GM19240 (cell line): ENCODE measurements at regions not wholly inside any gene's neighbourhood (a gene's known extent, or its start where the extent isn't known, plus 50 kb on each side); places are given as distances from the start of the nearest gene placed in this dataset.

Experiments
- DNase-seq: peaks from one replicate; pipeline ENCODE4 v3.0.0; 2011; ENCODE audit warnings: low spot score; ENCODE audit not compliant: insufficient read length

DNA sequence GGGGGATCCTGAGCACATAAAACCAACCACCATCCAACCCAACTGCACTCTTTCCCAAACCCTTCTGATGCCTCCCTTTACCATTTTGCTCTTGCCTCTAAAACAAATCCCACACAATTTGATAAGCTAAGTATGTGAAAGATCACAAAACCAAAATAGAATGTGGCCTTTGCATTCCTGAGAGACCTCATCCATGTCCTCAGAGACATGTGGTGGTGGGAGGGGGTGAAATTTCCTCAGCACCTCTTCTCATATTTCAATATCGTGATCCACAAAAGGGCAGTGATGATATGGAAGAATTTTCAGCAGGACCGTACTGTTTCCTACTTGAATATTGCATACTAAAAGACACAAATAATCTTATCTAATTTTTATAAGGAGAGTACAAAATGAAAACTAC, 423.3 kb downstream of the TLE1 start:
- no peak for DNase-seq

DNA sequence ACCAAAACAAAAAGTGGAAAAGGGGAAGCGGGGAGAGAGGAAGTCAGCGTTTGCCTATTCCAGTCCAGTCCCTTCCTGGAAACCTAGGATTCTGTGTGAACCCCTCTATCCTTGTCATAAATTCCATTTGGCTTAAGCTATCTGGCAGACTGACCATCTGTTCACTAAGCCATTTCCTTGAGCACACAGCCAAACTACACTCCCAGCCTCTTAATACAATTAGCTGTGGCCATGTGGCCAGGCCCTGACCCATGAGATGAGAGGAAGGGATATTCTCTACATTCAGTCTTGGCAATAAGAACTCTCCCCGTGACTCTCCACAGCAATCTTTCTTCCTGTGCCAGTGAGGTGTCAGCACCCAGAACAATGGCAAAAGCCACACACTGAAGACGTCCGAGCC, 424.8 kb downstream of the TLE1 start:
- no peak for DNase-seq

DNA sequence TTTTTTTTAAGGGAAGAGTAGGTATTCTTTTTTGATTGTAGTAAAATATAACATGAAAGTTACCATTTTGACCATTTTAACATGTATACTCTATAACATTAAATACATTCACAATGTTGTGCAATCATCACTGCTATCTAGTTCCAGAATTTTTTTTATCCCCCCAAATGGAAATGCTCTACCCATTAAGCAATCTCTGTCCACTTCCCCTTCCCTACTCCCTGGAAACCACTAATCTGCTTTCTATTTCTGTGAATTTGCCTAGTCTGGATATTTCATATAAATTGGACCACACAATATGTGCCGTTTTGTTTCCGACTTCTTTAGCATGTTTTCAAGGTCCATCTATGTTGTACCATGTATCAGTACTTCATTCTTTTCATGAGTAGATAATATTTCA, 429.5 kb downstream of the TLE1 start:
- DNase-seq, result no peak

DNA sequence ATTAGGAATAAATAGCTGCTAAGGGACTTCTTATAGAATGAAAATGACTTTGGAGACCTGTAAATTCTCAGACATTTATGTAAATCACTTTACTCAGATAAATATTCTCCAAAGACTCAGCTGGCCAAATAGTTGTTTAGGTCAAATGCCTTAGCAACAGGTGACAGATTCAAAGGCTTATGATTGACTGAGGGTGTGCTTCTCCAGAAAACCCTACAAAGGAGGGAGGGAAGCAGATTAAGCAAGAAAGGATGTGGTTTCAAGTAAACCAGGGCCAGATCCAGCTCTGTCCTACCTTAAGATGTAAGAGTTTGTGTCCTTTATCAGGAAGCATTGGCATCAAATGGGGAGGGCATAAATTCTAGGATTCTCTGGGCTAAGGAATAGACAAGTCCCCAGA, 433.0 kb downstream of the TLE1 start:
- DNase-seq, result no peak

DNA sequence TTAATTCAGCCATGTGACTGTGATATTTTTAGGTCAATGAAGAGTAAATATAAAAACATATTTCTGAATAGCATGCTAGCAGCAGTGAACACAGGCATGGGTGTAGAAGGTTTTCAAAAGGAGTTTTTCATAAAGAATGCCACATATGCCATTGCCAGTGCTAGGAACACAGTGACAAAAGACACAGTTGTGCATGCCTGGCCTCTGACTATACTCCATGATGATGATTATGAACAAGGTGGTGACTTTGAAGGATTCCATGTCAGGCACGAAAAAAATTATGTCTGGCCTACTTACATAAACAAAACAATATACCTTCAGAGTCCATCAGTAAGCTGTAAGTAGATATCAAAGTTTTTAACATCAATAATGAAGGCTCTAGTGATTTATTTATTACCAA, 438.7 kb downstream of the TLE1 start:
- DNase-seq, result no peak

GRCh38 chr9:81250041-81250440, 439.3 kb downstream of the TLE1 start:
- DNase-seq, result no peak

GRCh38 chr9:81245254-81245956, 443.9 kb downstream of the TLE1 start:
- no peak for DNase-seq

- no peak for DNase-seq
Measured at GRCh38 chr9:81244631-81245030, 444.7 kb downstream of the TLE1 start.

- no peak for DNase-seq
Measured at GRCh38 chr9:81242866-81243265, 446.5 kb downstream of the TLE1 start.

DNA sequence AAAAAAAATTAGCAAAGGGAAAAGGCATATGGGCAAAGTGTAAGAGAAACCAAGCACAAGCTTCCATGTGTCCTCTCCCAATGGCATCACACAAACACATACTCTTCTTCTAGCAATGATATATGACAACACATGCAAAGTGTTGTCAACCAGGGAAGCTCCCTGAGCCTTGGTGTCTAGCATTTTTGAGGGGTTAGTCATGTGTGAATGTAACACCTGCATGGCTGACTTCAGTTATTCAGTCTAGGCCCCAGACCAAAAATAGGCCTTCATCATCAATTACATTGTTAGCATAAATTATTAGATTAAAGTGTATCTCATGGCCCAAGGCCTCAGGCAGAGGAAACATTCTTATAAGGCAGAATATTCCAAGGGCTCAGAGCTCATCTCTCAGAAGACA, 450.0 kb downstream of the TLE1 start:
- no peak for DNase-seq

DNA sequence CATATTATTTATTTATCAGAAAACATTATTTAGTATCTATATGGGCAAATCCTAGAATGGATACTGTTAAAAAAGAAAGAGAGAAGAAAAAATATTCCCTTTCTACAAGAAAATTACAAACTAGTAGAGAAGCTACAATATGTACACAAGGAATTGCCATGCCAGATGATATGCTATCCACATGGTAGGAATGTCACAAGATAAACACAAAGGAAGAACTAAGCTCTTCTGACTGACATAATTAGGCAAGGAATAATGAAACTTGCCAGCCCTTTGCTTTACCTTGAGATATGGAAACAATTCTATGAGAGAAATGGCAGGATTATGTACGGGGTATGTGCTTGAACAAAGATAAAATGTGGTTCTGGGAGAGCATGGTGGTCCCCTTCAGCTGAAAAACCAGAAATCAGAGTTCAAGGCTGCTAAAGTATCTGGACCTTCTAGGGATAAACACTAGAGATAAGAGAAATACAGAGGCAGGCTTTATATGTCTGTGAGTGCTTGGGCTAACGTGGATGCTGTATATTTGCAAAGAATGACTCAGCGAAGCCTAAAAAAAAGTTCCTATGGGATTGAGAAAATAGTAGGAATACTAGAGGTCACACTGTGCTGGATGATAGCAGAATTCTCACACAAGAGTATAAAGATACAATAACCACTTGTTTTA, 451.6 kb downstream of the TLE1 start:
- no peak for DNase-seq

- no peak for DNase-seq
Measured at GRCh38 chr9:81234924-81235610, 454.3 kb downstream of the TLE1 start.

GRCh38 chr9:81231011-81231410, 458.3 kb downstream of the TLE1 start:
- no peak for DNase-seq

- DNase-seq, result no peak
Measured at GRCh38 chr9:81227507-81228245, 461.7 kb downstream of the TLE1 start.

- no peak for DNase-seq
Measured at GRCh38 chr9:81225596-81225995, 463.8 kb downstream of the TLE1 start.

DNA sequence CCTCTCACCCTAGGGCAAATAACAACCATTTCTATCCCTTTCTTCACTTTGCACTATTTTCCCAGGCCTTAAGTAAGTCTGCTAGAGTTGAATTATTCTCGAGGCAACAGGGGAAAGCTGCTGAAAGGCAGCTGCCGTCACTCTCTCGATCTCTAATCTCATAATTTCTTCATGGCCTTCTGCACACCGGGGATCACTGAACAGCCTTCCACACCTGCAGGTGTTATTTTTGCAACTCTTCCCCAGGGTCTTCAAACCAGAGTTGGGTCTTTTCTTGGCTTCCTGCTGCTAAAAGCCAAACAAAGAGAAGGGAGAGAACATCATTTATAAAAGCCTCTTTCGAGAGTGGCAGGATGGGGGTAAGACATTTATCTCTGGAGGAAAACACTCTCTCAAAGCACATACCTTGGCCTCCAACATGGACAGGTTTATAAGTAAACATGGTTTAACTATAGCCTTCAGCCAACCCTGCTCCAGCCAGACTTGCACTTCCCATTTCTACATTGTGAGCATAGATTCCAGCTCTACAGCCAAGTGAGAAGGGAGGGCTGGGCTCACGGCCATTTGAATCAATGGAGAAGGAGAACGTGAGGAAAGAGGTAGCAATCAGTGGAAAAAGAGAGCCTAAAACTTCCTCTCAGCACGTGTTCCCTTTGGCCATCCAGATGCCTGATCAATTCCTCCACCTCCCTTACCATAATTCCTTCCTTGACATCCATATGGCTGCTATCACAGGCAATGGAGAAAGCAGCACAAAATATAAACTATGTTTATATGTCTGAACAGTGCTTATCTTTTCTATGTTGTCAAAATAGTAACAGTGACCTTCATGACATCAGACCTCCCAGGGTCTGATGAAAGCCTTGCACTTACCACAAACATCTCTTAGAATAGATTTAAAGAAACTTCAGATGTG, 464.9 kb downstream of the TLE1 start:
- DNase-seq, result no peak

DNA sequence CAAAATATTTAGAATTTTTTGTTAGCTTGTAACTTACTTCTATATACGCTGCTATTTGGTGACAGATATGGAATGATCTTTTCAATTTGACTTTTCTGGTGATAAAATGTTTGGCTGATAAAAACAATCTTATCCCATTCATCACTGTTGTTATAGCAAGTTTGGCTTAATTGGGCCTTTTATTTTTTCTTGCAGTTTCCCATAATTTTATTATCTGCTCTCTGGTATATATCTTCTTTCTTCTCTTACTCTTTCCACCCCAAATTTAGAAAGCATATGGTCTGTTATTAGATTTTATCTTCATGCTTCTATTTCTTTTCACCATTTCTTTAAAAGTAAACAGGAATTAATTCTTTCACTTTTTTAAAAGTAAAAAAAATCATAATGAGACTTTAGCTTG, 474.4 kb downstream of the TLE1 start:
- DNase-seq, result no peak

DNA sequence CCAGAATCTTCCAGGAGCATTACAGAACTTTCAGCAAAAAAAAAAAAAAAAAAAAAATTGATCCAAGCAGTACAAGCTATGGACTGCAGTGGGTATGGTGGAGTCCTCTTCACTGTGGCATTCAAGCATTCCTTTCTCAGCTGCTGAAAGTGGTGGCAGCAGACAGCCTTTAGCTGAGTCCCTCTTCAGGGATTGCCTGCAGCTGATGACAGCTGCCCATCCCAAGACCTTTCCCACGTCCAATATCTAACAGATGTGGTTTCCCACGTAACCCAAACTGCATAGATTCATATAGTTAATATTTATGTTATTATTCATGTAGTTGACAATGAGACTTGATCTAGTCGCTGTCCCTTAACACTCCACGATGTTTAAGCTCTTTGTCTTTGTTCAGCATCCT, 475.9 kb downstream of the TLE1 start:
- DNase-seq, result no peak

DNA sequence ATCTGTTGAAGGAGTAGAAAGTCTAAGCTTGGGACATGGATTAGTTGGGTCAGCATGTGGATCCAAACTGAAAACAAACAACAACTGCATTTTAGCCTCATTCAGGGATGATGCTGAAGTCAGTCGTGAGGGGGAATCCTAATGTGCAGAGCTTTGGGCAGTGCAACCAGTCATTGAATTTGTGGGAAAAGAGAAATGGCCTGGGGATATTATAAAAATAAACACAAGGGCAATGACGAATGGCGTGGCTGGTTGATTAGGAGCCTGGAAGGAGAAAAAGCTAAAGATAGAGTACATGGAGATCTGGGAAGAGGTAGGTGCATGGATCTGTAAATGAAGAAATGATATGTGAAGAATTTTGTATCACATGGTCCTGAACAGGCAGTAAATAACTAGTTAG, 477.6 kb downstream of the TLE1 start:
- DNase-seq, result no peak

DNA sequence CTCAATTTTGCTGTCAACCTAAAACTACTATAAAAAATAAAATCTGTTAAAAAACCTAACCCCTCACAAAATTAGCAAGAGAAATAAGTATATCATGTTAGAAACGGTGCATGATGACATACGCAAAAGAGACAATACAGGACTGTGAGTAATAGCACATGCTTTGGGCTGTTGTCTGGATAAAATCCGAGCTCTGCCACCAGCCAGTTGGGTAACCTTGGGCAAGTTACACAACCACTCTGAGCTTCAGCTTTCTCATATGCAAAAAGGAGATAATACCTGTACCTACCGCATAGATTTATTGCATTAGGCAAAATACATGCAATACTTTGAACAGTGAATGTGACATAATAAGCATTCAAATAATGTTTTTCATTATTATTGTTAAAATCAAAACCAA, 481.7 kb downstream of the TLE1 start:
- no peak for DNase-seq

GRCh38 chr9:81202292-81202691, 487.1 kb downstream of the TLE1 start:
- DNase-seq, result no peak
